Stimulated activated CD4-positive, alpha-beta T cell treated with anti-CD3 and anti-CD28 coated beads, Interleukin-15, amount 100 ng/mL, for 1 hour (primary cell): ENCODE measurements at regions not wholly inside any gene's neighbourhood (a gene's known extent, or its start where the extent isn't known, plus 50 kb on each side); places are given as distances from the start of the nearest gene placed in this dataset.

Experiments used
- DNase-seq, 2 donors: peaks; one replicate each; pipeline ENCODE4 v3.0.0-alpha.2; 2020; ENCODE audit warnings: low read depth in 1 of 2, low spot score in 1 of 2

- DNase-seq = peak; percentile 17 to 44
Observed at GRCh38 chr1:213374369-213374768, 323.3 kb downstream of the RPS6KC1 start.

- DNase-seq = no peak
Observed at GRCh38 chr1:213375002-213375401, 324.0 kb downstream of the RPS6KC1 start.

DNA sequence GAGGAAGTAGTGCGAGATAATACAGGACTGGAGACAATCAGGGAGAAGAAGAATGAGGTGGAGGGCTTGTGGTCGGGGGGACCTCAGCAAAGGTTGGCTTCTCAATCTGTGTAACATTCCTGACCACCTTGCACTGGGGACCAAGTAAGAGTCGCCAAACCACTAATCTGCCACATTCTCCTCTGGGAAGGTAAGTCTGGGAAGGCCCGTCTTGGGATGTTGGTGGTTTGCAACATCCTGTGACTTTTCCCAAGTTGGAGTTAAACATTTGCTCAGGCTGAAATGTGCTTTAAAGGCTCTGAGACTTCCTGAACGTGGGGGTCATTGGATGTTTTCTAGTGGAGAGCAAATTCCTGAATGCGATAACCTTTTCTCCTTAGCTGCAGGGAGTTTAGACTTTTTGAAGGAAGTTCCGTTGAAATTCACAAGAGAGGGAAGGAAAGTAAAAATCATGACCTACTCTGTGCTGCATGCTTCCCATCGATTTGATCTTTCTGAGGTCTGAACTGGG, 325.9 kb downstream of the RPS6KC1 start:
- no peak for DNase-seq

GRCh38 chr1:213380865-213381264, 329.8 kb downstream of the RPS6KC1 start:
- DNase-seq = no peak

- no peak for DNase-seq
Observed at GRCh38 chr1:213381572-213382084, 330.6 kb downstream of the RPS6KC1 start.

DNA sequence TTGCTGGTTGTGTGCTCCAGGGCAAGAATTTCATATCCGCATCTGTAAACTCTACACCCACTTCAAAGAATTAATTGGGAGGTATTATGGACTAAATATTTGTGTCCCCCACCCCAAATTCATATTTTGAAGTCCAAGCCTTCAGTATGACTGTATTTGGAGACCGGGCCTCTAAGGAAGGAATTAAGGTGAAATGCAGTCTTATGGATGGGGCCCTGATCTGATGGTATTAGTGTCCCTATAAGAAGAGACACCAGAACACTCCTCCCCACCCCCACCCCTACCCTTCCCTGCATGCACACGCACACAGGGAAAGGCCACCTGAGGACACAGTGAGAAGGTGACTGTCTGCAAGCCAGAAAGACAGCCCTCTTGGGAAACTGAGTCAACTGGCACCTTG, 332.4 kb downstream of the RPS6KC1 start:
- DNase-seq = no peak

- DNase-seq = no peak
Observed at GRCh38 chr1:213385201-213385600, 334.2 kb downstream of the RPS6KC1 start.

GRCh38 chr1:213385806-213386324, 334.8 kb downstream of the RPS6KC1 start:
- no peak for DNase-seq

GRCh38 chr1:213387380-213388015, 336.5 kb downstream of the RPS6KC1 start:
- DNase-seq = no peak

DNA sequence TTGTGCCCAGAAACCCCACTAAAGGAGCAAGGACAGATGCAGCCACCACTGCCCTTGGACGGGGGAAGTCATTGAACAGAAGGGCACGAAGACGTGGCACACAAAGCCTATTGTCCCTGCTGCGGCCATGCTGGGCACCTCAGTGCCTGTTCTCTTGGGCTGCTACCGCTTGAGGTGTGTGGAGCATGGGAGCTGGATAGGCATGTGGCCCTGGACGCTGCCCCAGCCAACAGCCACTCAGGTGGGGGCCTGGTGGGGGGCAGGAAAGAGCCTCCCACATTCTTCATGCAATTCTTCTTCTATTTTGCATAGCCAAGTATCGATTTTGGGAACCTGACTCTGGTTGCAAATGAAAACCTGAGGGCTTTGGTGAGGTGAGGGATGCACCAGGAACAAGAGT, 337.2 kb downstream of the RPS6KC1 start:
- DNase-seq = no peak

DNA sequence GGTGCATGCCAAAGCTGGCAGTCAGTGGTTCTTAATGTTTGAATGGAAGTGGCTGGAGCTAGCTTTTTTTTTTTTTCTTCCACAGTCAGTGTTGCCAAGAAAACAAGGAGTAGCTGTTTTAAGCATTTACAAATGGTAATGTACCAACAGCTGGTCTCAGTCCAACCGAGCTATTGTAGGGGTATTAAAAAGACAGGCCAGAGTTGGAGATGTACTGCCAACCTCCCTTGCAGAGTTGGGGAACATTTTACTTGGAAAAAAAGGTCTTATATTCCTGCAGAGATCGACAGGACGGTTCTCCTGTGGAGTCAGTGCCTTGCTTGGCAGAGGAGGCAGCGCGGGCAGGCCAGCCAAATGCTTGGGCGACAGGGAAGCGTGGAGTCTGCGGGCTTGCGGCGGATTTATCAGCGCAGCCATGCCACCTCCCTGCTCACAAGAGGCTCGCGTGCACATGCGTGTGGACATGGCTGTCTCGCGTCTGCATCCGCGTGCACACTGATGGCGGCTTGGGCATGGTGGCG, 338.1 kb downstream of the RPS6KC1 start:
- DNase-seq = no peak

DNA sequence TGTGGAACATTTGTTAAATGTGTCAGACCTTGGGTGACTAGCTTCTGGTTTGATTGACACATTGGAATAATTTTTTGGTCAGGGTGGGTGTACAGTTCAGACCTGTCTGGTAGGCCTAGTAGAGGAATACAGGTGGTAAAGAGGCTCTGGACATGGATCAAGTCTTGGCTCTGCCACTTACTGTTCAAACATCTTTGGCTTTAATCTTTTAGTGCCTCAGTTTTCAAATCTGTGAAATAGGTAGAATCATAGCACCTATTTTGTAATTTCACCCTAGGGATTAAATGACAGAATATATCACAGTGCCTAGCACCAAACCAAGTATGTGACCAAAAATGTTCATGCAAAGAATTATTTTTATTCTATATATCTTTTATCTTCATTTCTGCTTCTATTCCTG, 340.4 kb downstream of the RPS6KC1 start:
- DNase-seq = no peak

GRCh38 chr1:213393860-213394259, 342.8 kb downstream of the RPS6KC1 start:
- DNase-seq = no peak

DNA sequence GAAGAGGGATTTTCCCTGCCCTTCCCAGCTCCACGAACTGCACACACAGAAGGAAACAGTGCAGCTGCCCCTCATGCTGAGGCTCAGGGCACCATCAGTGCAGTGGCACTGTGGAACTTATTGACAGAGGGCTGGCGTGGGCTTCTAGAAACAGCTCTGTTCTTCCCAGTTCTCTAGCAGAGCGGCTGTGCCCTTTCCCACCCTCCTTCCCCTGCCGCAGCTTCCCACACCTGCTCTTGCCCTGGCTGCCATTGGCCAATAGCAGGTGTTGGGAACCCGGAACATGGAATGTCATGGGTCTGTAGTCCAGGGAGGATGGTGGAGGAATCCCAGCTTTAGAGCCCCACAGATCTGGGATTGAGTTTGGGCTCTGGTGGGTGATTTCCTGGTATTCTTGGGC, 343.8 kb downstream of the RPS6KC1 start:
- no peak for DNase-seq

DNA sequence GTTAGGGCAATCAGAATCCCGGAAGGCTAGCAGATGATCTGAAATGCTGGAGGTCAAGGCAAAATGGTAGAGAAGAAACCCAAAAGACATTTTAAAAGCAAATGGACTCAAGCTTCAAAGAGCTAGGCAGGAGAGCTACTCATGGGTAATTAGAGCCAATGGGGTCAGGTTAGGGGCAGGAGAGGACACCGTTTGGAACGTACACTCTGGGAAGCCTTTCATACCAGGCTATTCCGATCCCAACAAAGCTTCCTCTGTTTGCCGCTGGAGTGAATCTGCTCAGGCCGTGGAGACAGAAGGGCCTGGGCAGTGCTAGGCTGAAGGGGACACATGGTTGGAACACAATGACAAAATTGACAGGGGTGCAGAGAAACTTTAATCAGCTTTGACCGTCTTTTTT, 346.6 kb downstream of the RPS6KC1 start:
- no peak for DNase-seq

DNA sequence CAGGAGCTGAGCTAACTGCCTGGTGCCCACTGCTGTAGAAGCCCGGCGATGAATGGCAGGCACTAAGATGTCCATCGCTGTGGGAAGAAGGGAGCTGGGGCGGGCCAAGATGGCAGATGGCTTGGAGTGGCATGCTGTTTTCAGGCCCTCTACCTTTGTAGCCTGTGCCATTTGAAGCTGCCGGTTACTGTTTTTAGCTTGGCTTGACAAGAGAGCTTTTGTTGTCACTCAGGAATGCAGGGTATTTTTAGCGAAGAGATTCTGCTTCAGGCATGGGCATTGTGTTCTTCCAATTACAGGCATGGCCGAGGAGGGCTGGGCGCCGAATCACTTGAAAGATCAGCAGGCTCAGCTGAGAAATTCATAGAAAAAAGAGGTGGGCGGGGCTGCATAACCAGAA, 348.7 kb downstream of the RPS6KC1 start:
- no peak for DNase-seq

DNA sequence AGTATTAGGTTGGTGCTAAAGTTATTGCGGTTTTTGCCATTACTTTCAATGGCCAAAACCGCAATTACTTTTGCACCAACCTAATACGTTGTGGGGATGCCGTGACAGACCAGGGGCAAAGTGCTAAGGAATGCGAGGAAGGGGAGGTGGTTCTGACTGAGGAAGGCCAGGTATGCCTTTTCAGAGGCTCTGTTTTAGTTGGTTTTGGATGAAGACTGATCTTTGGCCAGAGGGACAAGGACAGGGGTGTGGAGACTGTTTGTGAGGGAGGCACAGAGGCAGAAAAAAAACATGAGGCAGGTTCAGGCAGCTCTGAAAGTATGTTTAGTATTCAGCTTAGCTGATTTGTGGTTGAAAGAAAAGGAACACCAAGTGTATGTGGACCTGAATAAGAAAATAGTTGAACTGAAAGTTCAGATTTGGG, 358.2 kb downstream of the RPS6KC1 start:
- no peak for DNase-seq

- DNase-seq = no peak
Observed at GRCh38 chr1:213409971-213410370, 358.9 kb downstream of the RPS6KC1 start.

GRCh38 chr1:213414346-213414745, 363.3 kb downstream of the RPS6KC1 start:
- DNase-seq = no peak

DNA sequence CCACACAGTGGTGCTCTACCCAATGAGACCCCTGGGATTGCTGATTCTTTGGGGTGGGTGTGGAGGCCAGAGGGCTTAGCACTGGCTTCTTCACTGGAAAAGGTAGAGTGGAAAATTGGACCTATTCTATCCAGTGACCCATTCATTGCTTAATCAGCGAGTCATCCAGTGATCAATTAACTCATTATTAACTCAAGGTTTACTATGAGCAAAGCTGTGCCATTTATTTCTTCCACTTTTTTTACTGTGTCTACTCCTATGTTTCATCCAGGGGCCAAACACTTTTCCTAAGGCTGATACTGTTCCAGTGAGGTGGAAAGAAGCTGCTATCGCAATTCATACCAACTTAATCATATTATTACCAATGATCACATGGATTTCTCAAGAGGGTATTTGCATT, 363.9 kb downstream of the RPS6KC1 start:
- no peak for DNase-seq

GRCh38 chr1:213415691-213416380, 364.8 kb downstream of the RPS6KC1 start:
- DNase-seq = no peak
